Skeletal muscle satellite cell (primary cell): ENCODE measurements at regions not wholly inside any gene's neighbourhood (a gene's known extent, or its start where the extent isn't known, plus 50 kb on each side); places are given as distances from the start of the nearest gene placed in this dataset.

Source experiments
- H3K27me3 ChIP-seq: 2 replicates; pipeline ENCODE4 v1.7.0; 2013; ENCODE audit warnings: low read length; ENCODE audit not compliant: control insufficient read depth, insufficient read depth
- H3K36me3 ChIP-seq: 2 replicates; pipeline ENCODE4 v1.7.0; 2013; ENCODE audit warnings: mild to moderate bottlenecking, control low read depth, low read length; ENCODE audit not compliant: insufficient read depth
- H3K4me1 ChIP-seq: 2 replicates; pipeline ENCODE4 v1.7.0; 2013; ENCODE audit warnings: low read length; ENCODE audit not compliant: control insufficient read depth, insufficient read depth
- H3K4me2 ChIP-seq: 2 replicates; pipeline ENCODE4 v1.7.0; 2013; ENCODE audit warnings: mild to moderate bottlenecking, low read length
- H3K4me3 ChIP-seq: 2 replicates; pipeline ENCODE4 v1.7.0; 2013; ENCODE audit warnings: low read length
- H3K9ac ChIP-seq: 2 replicates; pipeline ENCODE4 v1.7.0; 2013; ENCODE audit warnings: mild to moderate bottlenecking, low read depth, low read length, moderate library complexity
- H3K9me3 ChIP-seq: replicated peaks from 2 replicates; pipeline ENCODE4 v1.7.0; 2013; ENCODE audit warnings: mild to moderate bottlenecking, control low read depth, low read length

DNA sequence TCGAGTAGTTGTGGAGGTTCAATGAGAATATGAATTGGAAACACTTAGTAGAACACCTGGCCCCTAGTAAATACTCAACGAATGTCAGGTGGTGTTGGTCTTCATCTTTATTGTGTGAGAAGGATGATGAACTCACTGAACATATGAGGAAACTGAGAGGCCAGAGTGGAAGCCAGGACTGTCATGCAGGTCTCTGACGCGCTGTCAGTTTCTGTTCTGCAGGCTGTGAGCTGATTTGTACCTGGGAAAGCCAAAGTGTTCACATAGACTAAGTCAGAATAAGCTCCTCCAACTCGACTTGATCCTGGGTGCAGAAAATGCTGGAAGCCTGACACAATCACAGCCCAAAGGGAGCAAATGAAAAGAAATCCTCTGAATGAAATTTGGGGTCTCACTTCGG, 222.2 kb downstream of the LY86 start:
- no peaks in the 10 kb centered on the region for H3K9me3 ChIP-seq

DNA sequence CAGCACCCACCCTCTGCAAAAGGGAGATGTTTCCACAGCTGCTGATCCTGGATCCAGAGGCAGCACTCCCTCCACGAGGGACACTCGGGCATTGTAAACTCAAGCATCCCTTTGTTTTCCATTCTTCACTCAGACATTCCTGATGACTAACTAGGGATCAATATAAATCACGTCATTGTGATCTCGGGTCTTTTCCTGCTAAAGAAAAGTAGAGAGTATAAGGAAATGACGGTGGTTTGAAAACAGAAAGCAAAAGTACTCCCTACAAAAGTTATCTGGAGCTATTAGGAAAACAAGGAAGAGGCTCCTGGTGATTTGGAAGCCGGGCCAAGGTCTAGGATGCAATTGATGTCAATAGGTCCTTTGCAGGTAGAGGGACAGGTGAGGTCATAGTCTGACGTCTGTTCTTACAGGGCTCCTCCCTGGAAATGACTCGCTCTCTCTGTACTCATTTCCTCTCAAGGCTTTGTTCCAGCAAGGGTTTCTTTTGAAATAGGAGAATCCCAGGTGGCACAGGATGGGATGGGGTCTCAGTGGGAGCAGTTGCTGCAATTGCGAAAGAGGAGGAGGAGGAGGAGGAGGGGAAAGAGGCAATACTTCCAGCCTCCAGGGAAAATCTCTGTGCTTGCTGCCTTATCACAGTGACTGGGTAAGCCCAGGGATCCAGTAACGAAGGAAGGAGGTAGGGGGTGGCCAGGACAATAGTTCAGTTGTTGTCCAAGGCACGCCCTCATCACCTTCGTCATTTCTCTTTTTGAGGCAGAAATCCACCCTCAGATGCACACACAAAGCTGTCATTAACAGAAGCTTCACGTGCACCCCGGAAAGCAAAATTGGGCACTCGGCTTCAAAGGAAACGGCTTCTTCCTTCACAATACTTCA, 222.8 kb downstream of the LY86 start:
- Histone ChIP-seq H3K4me2 (peak overlapping the region; percentile 66), H3K9me3 (no peaks in the 10 kb centered on the region), H3K27me3 (peaks cover 2% of the 10 kb centered on the region), H3K4me1 (peaks cover 12% of the 10 kb centered on the region), H3K36me3 (no peaks in the 10 kb centered on the region), H3K4me3 (peak overlapping the region; percentile 54), H3K9ac (no peak overlapping the region)

More for the DNA sequence above, 222.2 kb downstream of the LY86 start:
- Histone ChIP-seq H3K27me3 (peaks cover 2% of the 10 kb centered on the region), H3K4me2 (peak overlapping the region; percentile 66), H3K36me3 (no peaks in the 10 kb centered on the region), H3K4me1 (peaks cover 12% of the 10 kb centered on the region), H3K4me3 (peak overlapping the region; percentile 54), H3K9ac (no peak overlapping the region)

DNA sequence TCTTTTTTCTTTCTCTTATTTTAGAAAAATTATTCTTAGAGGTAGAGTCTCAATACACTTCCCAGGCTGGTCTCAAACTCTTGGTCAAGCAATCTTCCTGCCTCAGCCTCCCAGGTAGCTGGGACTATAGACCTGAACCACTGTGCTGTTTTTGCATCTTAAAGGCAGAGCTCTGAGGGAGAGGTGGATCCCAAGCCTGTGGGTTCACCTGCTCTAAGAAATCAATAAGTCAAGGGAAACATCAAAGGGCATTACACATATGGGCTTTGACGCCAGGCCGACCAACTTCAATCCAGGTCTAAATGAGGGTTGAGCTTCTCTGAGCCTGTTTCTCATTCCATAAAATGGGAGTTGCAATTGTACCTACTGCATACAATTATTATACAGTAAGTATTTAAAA, 223.9 kb downstream of the LY86 start:
- Histone ChIP-seq H3K27me3 (no peaks in the 10 kb centered on the region), H3K9me3 (no peaks in the 10 kb centered on the region), H3K4me2 (no peak overlapping the region), H3K36me3 (no peaks in the 10 kb centered on the region), H3K4me3 (no peak overlapping the region), H3K9ac (no peak overlapping the region), H3K4me1 (peaks cover 12% of the 10 kb centered on the region)

DNA sequence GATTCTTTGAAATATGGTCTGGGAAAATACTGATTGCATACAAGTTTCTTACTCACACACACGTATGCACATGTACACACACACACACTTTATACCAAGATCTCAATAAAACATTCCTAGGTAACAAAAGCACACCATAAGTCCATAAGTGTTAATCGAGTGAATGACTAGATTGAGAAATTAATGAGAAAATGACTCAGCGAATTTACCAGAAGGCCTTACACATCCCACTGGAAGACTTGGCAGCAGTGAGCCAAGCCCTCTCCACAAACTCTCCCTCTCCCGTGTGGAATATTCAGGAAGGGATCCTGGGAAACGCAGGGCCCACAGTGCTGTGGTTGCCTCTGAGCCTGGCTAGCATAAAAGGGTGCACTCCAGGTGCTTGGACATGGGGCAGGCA, 227.2 kb downstream of the LY86 start:
- Histone ChIP-seq H3K4me3 (no peak overlapping the region), H3K27me3 (no peaks in the 10 kb centered on the region), H3K9ac (no peak overlapping the region), H3K4me2 (no peak overlapping the region), H3K9me3 (no peaks in the 10 kb centered on the region), H3K4me1 (peaks cover 12% of the 10 kb centered on the region), H3K36me3 (no peaks in the 10 kb centered on the region)

DNA sequence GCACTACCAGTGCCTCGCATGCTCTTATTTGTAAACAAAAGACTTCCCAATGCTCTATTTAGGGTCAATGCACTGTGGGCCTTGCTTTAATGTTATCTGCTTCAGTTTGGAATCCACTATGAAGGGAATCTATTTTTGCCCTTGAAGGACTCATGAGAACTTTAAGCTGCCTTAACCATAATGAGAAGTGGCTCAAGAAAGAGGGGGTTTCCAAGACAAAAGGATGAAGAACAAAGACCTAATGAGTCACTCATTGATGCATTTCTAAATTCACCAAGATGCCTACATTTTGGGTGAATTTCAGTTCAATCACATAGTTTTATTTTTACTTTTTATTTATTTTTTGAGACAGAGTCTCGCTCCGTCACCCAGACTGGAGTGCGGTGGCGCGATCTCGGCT, 228.2 kb downstream of the LY86 start:
- H3K4me3 ChIP-seq, result no peak overlapping the region
- peaks cover 2% of the 10 kb centered on the region for H3K4me1 ChIP-seq
- no peaks in the 10 kb centered on the region for H3K9me3 ChIP-seq
- no peak overlapping the region for H3K9ac ChIP-seq
- no peaks in the 10 kb centered on the region for H3K27me3 ChIP-seq
- no peak overlapping the region for H3K4me2 ChIP-seq
- H3K36me3 ChIP-seq, result no peaks in the 10 kb centered on the region

DNA sequence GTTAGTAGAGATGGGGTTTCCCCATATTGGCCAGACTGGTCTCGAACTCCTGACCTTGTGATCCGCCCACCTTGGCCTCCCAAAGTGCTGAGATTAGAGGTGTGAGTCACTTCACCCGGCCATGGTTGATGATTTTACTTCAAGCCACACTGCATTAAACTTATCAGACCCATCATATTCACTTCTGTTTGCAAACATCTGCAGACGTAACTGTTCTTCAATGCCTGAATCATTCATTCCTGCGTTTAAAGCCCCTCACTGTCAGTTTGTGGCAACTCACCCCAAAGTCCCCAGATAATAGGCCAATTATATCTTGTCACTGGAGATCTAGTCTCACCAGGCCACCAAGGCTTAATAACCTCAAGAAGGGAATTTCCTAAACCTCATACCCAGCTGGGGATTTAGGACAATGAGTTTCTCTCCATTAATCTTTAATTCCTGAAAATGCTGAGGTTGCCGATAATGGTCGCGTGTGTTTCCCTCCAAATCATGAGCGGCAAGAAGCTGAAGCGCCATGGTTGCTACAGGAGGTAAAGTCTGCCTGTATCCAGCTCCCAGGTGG, 229.6 kb downstream of the LY86 start:
- no peaks in the 10 kb centered on the region for H3K9me3 ChIP-seq
- H3K4me1 ChIP-seq, result no peaks in the 10 kb centered on the region
- no peak overlapping the region for H3K4me2 ChIP-seq
- no peak overlapping the region for H3K4me3 ChIP-seq
- no peaks in the 10 kb centered on the region for H3K36me3 ChIP-seq
- no peaks in the 10 kb centered on the region for H3K27me3 ChIP-seq
- no peak overlapping the region for H3K9ac ChIP-seq

DNA sequence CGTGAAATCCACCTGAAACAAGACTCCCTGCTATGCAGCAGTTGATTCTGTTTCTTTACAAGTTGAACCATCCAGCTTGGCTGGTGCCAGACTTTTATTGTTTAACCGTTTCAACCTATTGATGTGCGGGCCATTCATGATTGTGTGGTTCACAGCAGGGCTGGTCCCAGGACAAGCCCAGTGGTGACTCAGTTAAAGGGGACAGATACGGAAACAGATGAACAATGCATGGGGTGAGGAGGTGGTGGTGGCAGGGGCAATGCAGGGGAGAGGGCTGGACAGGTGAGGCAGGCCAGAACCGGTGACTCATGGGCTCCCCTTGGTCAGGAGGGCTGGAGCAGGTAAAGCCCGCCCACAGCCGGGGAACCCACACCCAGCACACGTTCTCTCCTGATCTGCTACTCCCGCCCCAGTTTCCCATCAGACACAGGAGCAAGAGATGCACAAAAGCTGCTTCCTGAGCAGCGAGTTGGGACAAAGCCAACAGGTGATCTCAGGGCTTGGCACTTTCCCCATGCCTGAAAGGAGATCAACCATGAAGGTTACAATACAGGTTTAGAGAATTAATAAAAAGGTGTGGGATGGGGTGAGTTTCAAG, 232.2 kb downstream of the LY86 start:
- H3K4me3 ChIP-seq, result no peak overlapping the region
- H3K27me3 ChIP-seq, result peaks cover 4% of the 10 kb centered on the region
- no peak overlapping the region for H3K4me2 ChIP-seq
- peaks cover 1% of the 10 kb centered on the region for H3K4me1 ChIP-seq
- H3K36me3 ChIP-seq, result no peaks in the 10 kb centered on the region
- no peak overlapping the region for H3K9ac ChIP-seq
- H3K9me3 ChIP-seq, result no peaks in the 10 kb centered on the region

DNA sequence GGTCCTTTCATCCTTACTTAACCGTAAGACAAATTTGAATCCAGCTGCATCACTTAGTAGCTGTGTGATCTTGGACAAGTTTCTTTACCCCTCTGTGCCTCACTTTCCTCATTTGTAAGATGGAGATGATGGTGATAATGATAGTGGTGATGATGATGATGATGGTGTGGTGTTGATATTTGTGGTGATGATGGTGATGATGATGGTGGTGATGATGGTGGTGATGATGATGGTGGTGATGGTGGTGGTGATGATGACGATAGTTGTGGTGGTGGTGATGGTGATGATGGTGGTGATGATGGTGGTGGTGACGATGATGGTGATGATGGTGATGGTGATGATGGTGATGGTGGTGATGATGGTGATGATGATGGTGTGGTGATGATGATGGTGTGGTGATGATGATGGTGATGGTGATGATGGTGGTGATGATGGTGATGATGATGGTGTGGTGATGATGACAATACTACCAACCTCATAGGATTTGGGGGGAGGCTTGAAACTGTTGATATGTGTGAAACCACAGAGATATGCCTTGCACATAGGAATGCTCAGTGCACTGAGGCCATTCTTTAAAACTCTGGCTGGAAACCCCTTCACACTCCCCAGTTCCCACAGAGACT, 233.2 kb downstream of the LY86 start:
- Histone ChIP-seq H3K27me3 (peaks cover 4% of the 10 kb centered on the region), H3K4me1 (peaks cover 12% of the 10 kb centered on the region), H3K36me3 (no peaks in the 10 kb centered on the region), H3K4me2 (no peak overlapping the region), H3K9ac (no peak overlapping the region), H3K4me3 (no peak overlapping the region), H3K9me3 (no peaks in the 10 kb centered on the region)

DNA sequence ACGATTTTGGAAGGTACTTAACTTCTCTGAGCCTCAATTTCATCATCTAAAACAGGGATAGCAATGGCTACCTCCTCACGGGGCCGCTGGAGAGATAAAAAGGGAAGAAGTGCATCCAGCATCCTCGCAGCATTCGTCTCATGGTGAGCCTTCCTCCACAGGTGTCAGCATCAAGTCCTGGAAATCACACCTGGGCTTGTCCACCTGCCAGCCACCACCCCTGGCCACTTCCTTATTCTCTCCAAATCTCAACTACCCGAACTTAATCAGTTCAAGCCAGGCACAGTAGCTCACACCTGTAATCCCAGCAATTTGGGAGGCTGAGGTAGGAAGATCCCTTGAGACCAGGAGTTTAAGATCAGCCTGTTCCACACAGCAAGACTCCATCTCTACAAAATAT, 234.5 kb downstream of the LY86 start:
- H3K36me3 ChIP-seq, result no peaks in the 10 kb centered on the region
- H3K9ac ChIP-seq, result no peak overlapping the region
- H3K27me3 ChIP-seq, result peaks cover 4% of the 10 kb centered on the region
- no peak overlapping the region for H3K4me3 ChIP-seq
- no peak overlapping the region for H3K4me2 ChIP-seq
- H3K9me3 ChIP-seq, result no peaks in the 10 kb centered on the region
- peaks cover 12% of the 10 kb centered on the region for H3K4me1 ChIP-seq

DNA sequence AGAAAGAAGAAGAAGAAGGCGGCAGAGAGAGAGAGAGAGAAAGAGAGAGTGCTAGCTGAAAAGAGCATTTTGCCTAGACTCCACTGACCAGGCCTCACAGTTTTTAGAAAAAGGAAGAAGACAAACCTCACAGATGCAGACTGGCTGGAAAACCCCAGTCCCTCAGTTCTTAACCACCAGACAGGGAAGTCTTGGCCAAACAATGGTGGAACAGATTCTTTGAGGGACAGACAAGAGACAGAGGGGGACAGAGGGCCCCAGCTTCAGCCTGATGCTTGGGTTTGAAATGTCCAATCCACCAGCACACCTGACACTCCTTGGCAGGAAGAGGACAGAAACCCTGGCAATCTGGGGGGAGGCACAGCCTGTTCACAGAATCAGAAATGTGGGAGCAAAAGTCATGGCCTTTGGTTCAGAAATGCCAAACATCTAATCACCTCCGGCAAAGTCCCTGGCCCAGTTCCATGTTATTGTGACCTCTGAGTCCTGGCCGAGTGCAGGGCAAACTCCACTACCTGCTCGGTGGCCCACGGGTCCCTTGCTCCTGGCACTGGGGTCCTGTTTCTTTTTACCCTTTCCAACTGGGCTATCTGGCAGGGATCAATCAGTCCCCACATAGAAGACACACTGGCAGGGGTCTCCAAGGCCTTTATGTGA, 235.2 kb downstream of the LY86 start:
- Histone ChIP-seq H3K4me2 (no peak overlapping the region), H3K4me3 (no peak overlapping the region), H3K4me1 (peaks cover 12% of the 10 kb centered on the region), H3K27me3 (peaks cover 4% of the 10 kb centered on the region), H3K9me3 (no peaks in the 10 kb centered on the region), H3K9ac (no peak overlapping the region), H3K36me3 (no peaks in the 10 kb centered on the region)

DNA sequence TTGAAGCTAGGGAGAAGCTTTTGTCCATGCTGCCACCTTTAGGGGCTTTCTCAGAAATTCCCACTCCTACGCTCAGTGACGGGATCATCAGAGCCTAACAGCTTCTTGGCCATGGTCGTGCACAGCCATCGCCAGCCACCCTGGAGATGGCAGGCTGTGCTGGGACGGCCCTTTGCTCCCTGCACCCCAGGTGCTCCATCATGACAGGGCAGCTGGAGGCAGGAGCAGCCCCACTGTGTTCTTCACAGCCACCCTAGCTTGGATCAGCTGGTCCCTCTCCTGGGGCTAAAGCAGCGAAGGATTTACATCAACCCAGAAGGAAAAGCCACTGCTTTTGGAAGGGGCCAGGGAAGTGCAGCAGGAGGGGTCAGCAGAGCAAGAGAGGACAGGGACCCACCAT, 235.9 kb downstream of the LY86 start:
- H3K27me3 ChIP-seq, result peaks cover 4% of the 10 kb centered on the region
- H3K9ac ChIP-seq, result no peak overlapping the region
- H3K36me3 ChIP-seq, result no peaks in the 10 kb centered on the region
- no peaks in the 10 kb centered on the region for H3K9me3 ChIP-seq
- peaks cover 12% of the 10 kb centered on the region for H3K4me1 ChIP-seq
- no peak overlapping the region for H3K4me3 ChIP-seq
- no peak overlapping the region for H3K4me2 ChIP-seq
